Esophagus (tissue), 2 donors: ENCODE measurements at regions not wholly inside any gene's neighbourhood (a gene's known extent, or its start where the extent isn't known, plus 50 kb on each side); places are given as distances from the start of the nearest gene placed in this dataset.

Source experiments
- H3K27ac ChIP-seq, 2 donors: one replicate each; pipeline ENCODE4 v1.5.1; 2013; ENCODE audit warnings: low read depth in 2 of 2, mild to moderate bottlenecking in 2 of 2, inconsistent platforms in 1 of 2, low read length in 1 of 2, moderate library complexity in 1 of 2
- H3K27me3 ChIP-seq, 2 donors: one replicate each; pipeline ENCODE4 v1.6.1; 2013; ENCODE audit warnings: low read length in 2 of 2, control low read depth in 1 of 2, mild to moderate bottlenecking in 1 of 2; ENCODE audit not compliant: insufficient read depth in 2 of 2, control insufficient read depth in 1 of 2
- H3K36me3 ChIP-seq, 2 donors: one replicate each; pipeline ENCODE4 v1.6.1; 2013; ENCODE audit warnings: low read length in 1 of 2; ENCODE audit not compliant: control insufficient read depth in 2 of 2, insufficient read depth in 2 of 2
- H3K4me1 ChIP-seq, 2 donors: one replicate each; pipeline ENCODE4 v1.6.1; 2013; ENCODE audit warnings: low read length in 1 of 2; ENCODE audit not compliant: control insufficient read depth in 2 of 2, insufficient read depth in 2 of 2
- H3K4me3 ChIP-seq, 2 donors: one replicate each; pipeline ENCODE4 v1.5.1; 2013; ENCODE audit warnings: low read length in 2 of 2, mild to moderate bottlenecking in 2 of 2, low read depth in 1 of 2, moderate library complexity in 1 of 2
- H3K9me3 ChIP-seq, 2 donors: one replicate each; pipeline ENCODE4 v1.6.1; 2013; ENCODE audit warnings: mild to moderate bottlenecking in 2 of 2, low read depth in 1 of 2, low read length in 1 of 2, moderate library complexity in 1 of 2; ENCODE audit not compliant: control insufficient read depth in 2 of 2, insufficient read depth in 1 of 2
- WGBS, 2 donors: extraction: QIAGEN DNeasy Blood & Tissue Kit; methylation state at CpG; one replicate each; pipeline ENCODE4 v1.1.7; 2013; 5-methylcytosine and 5-hydroxymethylcytosine counted together
- donor health status: healthy with polysubstance abuse.
- donor health status: Bipolar disorder and iron deficiency.

- H3K27ac ChIP-seq, result no peak overlapping the region
- no peak overlapping the region for H3K4me3 ChIP-seq
- no peaks in the 10 kb centered on the region for H3K9me3 ChIP-seq
- no peaks in the 10 kb centered on the region for H3K36me3 ChIP-seq
- WGBS, 2 donors, result 71 to 75% methylated on average over 9 of the region's 9 CpGs
- no peaks in the 10 kb centered on the region for H3K4me1 ChIP-seq
- H3K27me3 ChIP-seq, result no peaks in the 10 kb centered on the region
These were observed 176.7 kb upstream of the FAT1 start for GRCh38 chr4:186900232-186900900.

DNA sequence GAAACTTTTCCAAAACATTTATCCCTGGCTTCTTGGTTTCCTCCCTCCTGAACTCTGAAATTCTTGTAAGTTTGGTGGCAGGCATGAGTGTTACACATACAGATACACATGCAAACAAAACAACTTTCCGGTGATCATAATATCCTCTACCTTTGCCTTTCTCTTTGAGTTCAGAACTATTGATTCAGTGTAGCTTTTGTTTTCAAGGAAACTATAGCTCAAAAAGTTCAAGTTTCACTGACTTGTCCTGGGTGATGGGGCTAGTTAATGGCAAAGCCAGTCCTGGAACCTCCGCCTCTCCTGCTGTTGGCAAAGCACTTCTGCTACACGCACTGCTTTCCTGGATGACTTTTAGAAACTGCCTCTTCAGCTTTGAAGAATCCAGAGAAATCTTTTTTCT, 177.3 kb upstream of the FAT1 start:
- no peaks in the 10 kb centered on the region for H3K27me3 ChIP-seq
- WGBS, 2 donors, result 82 to 87% methylated on average over 3 of the region's 3 CpGs
- no peak overlapping the region for H3K4me3 ChIP-seq
- H3K9me3 ChIP-seq, result no peaks in the 10 kb centered on the region
- no peaks in the 10 kb centered on the region for H3K36me3 ChIP-seq
- no peak overlapping the region for H3K27ac ChIP-seq
- no peaks in the 10 kb centered on the region for H3K4me1 ChIP-seq

DNA sequence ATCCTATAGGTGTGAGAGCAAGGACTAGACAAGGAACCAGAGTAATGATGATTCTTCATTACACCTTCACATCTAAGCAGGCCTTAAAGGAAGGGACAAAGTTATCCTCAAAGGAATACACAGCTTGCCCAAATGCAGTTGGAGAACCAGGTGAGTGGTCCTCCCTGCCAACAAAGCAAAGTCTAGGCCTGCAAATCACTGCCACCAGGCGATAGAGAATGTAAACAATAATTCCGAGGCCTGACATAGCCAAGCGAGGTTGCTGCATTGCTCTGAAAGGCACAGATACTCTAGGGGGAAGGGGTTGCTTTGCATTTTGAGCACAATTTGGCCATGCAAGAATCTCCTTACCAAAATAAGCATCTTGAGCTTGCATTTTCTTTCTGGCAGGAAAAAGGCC, 178.2 kb upstream of the FAT1 start:
- Histone ChIP-seq H3K4me1 (no peaks in the 10 kb centered on the region), H3K9me3 (no peaks in the 10 kb centered on the region), H3K27me3 (no peaks in the 10 kb centered on the region), H3K27ac (no peak overlapping the region), H3K4me3 (no peak overlapping the region), H3K36me3 (no peaks in the 10 kb centered on the region)
- 59 to 68% methylated on average over 3 of the region's 3 CpGs for WGBS, 2 donors

GRCh38 chr4:186902361-186902760, 178.7 kb upstream of the FAT1 start:
- H3K4me1 ChIP-seq, result no peaks in the 10 kb centered on the region
- WGBS, 2 donors, result 44 to 48% methylated on average over 4 of the region's 4 CpGs
- no peaks in the 10 kb centered on the region for H3K9me3 ChIP-seq
- H3K27ac ChIP-seq, result no peak overlapping the region
- H3K27me3 ChIP-seq, result no peaks in the 10 kb centered on the region
- no peaks in the 10 kb centered on the region for H3K36me3 ChIP-seq
- H3K4me3 ChIP-seq, result no peak overlapping the region

- H3K4me3 ChIP-seq, result no peak overlapping the region
- H3K27me3 ChIP-seq, result no peaks in the 10 kb centered on the region
- no peaks in the 10 kb centered on the region for H3K9me3 ChIP-seq
- no peaks in the 10 kb centered on the region for H3K4me1 ChIP-seq
- H3K36me3 ChIP-seq, result no peaks in the 10 kb centered on the region
- 35 to 42% methylated on average over 2 of the region's 2 CpGs for WGBS, 2 donors
- H3K27ac ChIP-seq, result no peak overlapping the region
These were observed 180.4 kb upstream of the FAT1 start for GRCh38 chr4:186904101-186904500.

GRCh38 chr4:186906722-186907121, 183.1 kb upstream of the FAT1 start:
- H3K27me3 ChIP-seq, result no peaks in the 10 kb centered on the region
- WGBS, 2 donors, result 82 to 93% methylated on average over 8 to 12 of the region's 12 CpGs
- H3K4me3 ChIP-seq, result no peak overlapping the region
- no peak overlapping the region for H3K27ac ChIP-seq
- H3K9me3 ChIP-seq, result no peaks in the 10 kb centered on the region
- no peaks in the 10 kb centered on the region for H3K4me1 ChIP-seq
- H3K36me3 ChIP-seq, result no peaks in the 10 kb centered on the region

GRCh38 chr4:186910385-186910784, 186.7 kb upstream of the FAT1 start:
- Histone ChIP-seq H3K27ac (no peak overlapping the region), H3K36me3 (no peaks in the 10 kb centered on the region), H3K4me1 (no peaks in the 10 kb centered on the region), H3K9me3 (no peaks in the 10 kb centered on the region), H3K27me3 (no peaks in the 10 kb centered on the region), H3K4me3 (no peak overlapping the region)
- WGBS, 2 donors, result 46 to 60% methylated on average over 1 of the region's 1 CpG

GRCh38 chr4:186912606-186913005, 188.9 kb upstream of the FAT1 start:
- H3K9me3 ChIP-seq, result no peaks in the 10 kb centered on the region
- H3K4me3 ChIP-seq, result no peak overlapping the region
- no peaks in the 10 kb centered on the region for H3K36me3 ChIP-seq
- no peak overlapping the region for H3K27ac ChIP-seq
- no peaks in the 10 kb centered on the region for H3K27me3 ChIP-seq
- 67 to 72% methylated on average over 9 of the region's 9 CpGs for WGBS, 2 donors
- H3K4me1 ChIP-seq, result no peaks in the 10 kb centered on the region

- H3K27me3 ChIP-seq, result no peaks in the 10 kb centered on the region
- H3K27ac ChIP-seq, result no peak overlapping the region
- H3K36me3 ChIP-seq, result no peaks in the 10 kb centered on the region
- peaks cover 0 to 2% of the 10 kb centered on the region in 2 donors for H3K9me3 ChIP-seq
- H3K4me1 ChIP-seq, result no peaks in the 10 kb centered on the region
- H3K4me3 ChIP-seq, result no peak overlapping the region
- 71 to 83% methylated on average over 4 of the region's 4 CpGs for WGBS, 2 donors
These were observed 192.2 kb upstream of the FAT1 start for GRCh38 chr4:186915816-186916215.

DNA sequence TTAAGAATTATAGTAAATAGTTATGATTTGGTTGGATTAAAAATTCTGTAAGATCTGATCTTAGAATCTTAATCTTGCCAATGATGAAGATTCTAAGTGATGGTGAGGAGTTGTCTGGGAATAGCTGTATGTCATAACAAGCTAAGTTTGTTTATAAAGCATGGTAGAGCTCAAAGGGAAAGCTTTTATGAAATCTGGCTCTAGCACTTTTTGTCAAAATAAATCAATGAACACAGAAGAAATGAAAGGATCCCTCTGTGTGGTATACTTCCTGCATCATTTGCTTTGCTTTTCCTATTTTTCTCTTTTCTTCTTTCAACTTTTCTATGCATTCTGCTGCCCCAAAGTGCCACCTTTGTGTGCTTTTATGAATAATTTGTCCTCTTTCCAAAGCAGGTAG, 193.5 kb upstream of the FAT1 start:
- Histone ChIP-seq H3K36me3 (no peaks in the 10 kb centered on the region), H3K4me1 (no peaks in the 10 kb centered on the region), H3K9me3 (peaks cover 0 to 2% of the 10 kb centered on the region in 2 donors), H3K4me3 (no peak overlapping the region), H3K27ac (no peak overlapping the region), H3K27me3 (no peaks in the 10 kb centered on the region)
